Activated T-cell treated with anti-CD3 and anti-CD28 coated beads, Interleukin-2, amount 50 U/mL, for 24 hours (primary cell): ENCODE measurements at regions not wholly inside any gene's neighbourhood (a gene's known extent, or its start where the extent isn't known, plus 50 kb on each side); places are given as distances from the start of the nearest gene placed in this dataset.
"Not testable (repeated sequence)": the region's sequence is repeated elsewhere in the genome, so short reads cannot be mapped to it uniquely, and the experiment has no call there.

Source experiments
- DNase-seq: peaks from one replicate; pipeline ENCODE4 v3.0.0-alpha.2; 2020
- H3K27ac Mint-ChIP-seq: 2 replicates; pipeline ENCODE4 v1.8.0; 2020; ENCODE audit warnings: mild to moderate bottlenecking, mixed read lengths
- H3K27me3 Mint-ChIP-seq: 2 replicates; pipeline ENCODE4 v1.8.0; 2020; ENCODE audit warnings: mixed read lengths
- H3K36me3 Mint-ChIP-seq: 2 replicates; pipeline ENCODE4 v1.8.0; 2020; ENCODE audit warnings: low read depth, mixed read lengths
- H3K4me1 Mint-ChIP-seq: 2 replicates; pipeline ENCODE4 v1.8.0; 2020; ENCODE audit warnings: low read depth, mixed read lengths
- H3K4me3 Mint-ChIP-seq: 2 replicates; pipeline ENCODE4 v1.8.0; 2020; ENCODE audit warnings: mild to moderate bottlenecking, moderate library complexity, mixed read lengths
- H3K9me3 Mint-ChIP-seq: 2 replicates; pipeline ENCODE4 v1.8.0; 2020; ENCODE audit warnings: mixed read lengths

DNA sequence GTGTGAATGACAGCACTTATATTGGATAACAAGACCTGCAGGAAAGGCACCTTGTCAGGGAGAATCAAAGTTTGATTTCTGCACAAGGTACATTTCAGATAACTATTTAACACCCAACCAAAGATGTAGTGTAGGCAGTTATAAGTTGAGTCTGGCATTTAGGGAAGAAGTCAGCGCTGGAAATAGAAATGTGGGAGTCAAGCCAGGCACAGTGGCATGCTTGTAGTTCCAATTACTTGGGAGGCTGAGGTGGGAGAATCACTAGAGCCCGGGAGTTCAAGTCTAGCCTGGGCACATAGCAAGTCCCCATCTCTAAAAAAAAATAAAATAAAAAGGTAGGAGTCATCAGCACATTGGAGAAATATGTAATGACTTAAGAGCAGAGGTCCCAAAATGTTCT, 295.1 kb downstream of the ZNF674 start:
- Mint-ChIP-seq H3K4me1 (no peaks in the 10 kb centered on the region), H3K27me3 (peaks cover 48% of the 10 kb centered on the region), H3K9me3 (no peaks in the 10 kb centered on the region), H3K36me3 (no peaks in the 10 kb centered on the region), H3K27ac (no peak overlapping the region), H3K4me3 (no peak overlapping the region)
- DNase-seq, result no peak

DNA sequence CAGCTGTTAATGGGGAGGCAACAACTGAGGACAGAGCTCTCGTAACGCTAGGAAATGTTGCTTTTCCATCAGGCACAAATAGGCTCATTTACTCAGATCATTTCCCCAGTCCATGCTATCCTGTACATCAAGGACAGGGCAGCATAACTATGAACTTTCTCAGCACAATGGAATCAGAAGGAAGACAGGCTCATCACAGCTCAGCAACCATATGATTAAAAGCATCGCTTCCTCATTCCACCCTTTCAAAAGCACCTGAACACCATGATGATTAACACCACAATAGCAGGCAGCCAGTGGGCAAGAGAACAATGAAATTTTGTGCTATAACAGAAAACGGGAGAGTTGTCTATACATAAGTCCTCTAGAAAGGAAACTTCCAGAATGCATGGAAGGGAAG, 297.8 kb downstream of the ZNF674 start:
- peaks cover 37% of the 10 kb centered on the region for H3K27me3 Mint-ChIP-seq
- H3K4me3 Mint-ChIP-seq, result no peak overlapping the region
- H3K36me3 Mint-ChIP-seq, result no peaks in the 10 kb centered on the region
- no peak overlapping the region for H3K27ac Mint-ChIP-seq
- no peaks in the 10 kb centered on the region for H3K4me1 Mint-ChIP-seq
- H3K9me3 Mint-ChIP-seq, result no peaks in the 10 kb centered on the region
- DNase-seq, result no peak

DNA sequence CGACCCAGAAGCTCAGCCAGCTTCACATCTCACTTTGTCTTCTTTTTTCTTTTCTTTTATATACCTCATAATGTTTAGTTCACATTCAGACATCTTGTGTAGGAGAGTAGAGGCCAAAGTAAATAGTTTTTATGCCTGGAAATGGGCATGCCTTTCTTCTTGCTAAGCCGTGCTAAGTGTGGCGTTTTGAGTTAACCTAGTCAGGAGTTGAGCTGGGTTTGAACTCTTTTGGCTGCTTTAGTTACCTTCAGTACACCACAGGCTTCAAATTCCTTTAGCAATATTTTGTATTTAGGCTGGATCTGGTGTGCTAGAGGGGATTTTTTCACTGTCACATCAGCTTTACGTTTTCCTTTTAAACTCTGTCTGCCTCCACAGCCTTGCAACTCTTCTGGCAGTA, 300.8 kb downstream of the ZNF674 start:
- no peak for DNase-seq
- peaks cover 27% of the 10 kb centered on the region for H3K27me3 Mint-ChIP-seq
- H3K27ac Mint-ChIP-seq, result no peak overlapping the region
- H3K4me1 Mint-ChIP-seq, result no peaks in the 10 kb centered on the region
- H3K9me3 Mint-ChIP-seq, result no peaks in the 10 kb centered on the region
- no peak overlapping the region for H3K4me3 Mint-ChIP-seq
- H3K36me3 Mint-ChIP-seq, result no peaks in the 10 kb centered on the region

DNA sequence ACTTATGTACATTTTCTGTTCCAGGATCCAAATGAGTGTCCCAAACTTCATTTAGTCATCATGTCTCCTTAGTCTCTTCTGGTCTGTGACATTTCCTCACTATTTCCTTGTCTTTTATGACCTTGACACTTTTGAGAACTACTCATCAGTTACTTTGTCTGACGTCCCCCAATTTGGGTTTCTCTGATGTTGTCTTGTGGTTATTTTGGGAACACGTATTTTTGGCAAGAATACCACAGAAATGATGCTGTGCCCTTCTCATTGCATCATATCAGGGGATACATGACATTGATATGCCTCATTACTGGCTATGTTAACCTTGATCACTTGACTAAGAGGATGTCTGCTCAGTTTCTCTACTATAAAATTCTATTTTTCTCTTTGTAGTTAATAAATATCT, 308.8 kb downstream of the ZNF674 start:
- Mint-ChIP-seq H3K36me3 (no peaks in the 10 kb centered on the region), H3K4me1 (peaks cover 7% of the 10 kb centered on the region), H3K27ac (no peak overlapping the region), H3K9me3 (no peaks in the 10 kb centered on the region), H3K4me3 (no peak overlapping the region), H3K27me3 (peaks cover 25% of the 10 kb centered on the region)
- DNase-seq, result no peak

DNA sequence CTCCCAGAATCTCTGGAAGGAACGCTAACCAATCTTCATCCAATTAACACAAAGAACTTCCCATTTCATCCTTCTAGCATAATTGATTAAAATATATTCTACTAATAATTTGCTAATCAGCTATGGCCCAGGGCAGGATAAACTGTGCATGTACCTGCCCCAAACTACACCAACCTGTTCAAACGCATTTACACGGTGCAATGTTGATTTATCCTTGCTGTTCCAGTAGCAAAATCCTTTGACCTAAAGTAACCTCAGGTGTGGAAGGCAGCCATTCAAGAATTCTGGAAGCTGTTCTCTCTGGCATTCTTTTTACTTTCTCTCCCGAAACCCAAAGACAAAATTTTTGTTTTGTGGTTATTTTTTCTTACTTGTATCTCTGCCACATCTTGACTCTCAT, 309.4 kb downstream of the ZNF674 start:
- H3K36me3 Mint-ChIP-seq, result no peaks in the 10 kb centered on the region
- H3K4me3 Mint-ChIP-seq, result no peak overlapping the region
- no peak overlapping the region for H3K27ac Mint-ChIP-seq
- DNase-seq, result no peak
- no peaks in the 10 kb centered on the region for H3K9me3 Mint-ChIP-seq
- H3K4me1 Mint-ChIP-seq, result peaks cover 7% of the 10 kb centered on the region
- peaks cover 31% of the 10 kb centered on the region for H3K27me3 Mint-ChIP-seq

DNA sequence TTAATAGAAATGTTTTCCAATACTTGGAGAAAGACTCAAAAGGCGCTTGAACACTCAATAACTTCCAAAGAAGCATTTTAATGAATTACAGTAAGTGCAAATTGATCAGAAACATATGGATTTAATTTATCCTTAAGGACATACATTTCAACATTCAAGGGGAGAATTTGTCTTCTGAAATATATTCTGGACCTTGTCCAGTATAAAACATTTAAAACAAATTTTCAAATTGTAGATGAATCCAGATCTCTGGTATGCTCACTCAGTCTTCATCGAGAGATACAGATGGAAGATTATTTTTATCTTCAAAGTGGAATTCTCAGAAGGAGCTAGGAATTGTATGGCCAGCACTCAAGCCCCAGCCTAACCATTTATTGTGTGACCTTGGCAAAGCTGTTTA, 310.4 kb downstream of the ZNF674 start:
- H3K27me3 Mint-ChIP-seq, result peaks cover 30% of the 10 kb centered on the region
- H3K9me3 Mint-ChIP-seq, result no peaks in the 10 kb centered on the region
- peaks cover 7% of the 10 kb centered on the region for H3K4me1 Mint-ChIP-seq
- H3K36me3 Mint-ChIP-seq, result no peaks in the 10 kb centered on the region
- no peak for DNase-seq
- H3K4me3 Mint-ChIP-seq, result no peak overlapping the region
- H3K27ac Mint-ChIP-seq, result no peak overlapping the region

DNA sequence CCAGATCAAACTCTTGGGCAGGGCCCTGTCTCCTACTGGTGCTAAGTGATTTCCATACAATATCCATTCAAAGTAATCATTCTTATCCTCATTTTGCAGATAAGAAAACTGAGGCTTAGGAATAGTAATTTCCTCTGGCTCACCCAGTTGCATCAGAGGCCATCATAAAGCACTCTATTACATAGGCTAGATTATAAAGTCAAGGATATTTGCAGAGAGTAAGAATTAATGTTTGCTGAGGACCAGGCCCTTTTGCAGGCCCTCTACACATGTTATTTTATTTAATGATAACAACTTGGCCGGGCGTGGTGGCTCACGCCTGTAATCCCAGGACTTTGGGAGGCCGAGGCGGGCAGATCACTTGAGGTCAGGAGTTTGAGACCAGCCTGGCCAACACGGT, 316.8 kb downstream of the ZNF674 start:
- no peak overlapping the region for H3K27ac Mint-ChIP-seq
- no peak for DNase-seq
- H3K9me3 Mint-ChIP-seq, result no peaks in the 10 kb centered on the region
- H3K36me3 Mint-ChIP-seq, result no peaks in the 10 kb centered on the region
- H3K27me3 Mint-ChIP-seq, result peaks cover 13% of the 10 kb centered on the region
- H3K4me1 Mint-ChIP-seq, result no peaks in the 10 kb centered on the region
- H3K4me3 Mint-ChIP-seq, result no peak overlapping the region

DNA sequence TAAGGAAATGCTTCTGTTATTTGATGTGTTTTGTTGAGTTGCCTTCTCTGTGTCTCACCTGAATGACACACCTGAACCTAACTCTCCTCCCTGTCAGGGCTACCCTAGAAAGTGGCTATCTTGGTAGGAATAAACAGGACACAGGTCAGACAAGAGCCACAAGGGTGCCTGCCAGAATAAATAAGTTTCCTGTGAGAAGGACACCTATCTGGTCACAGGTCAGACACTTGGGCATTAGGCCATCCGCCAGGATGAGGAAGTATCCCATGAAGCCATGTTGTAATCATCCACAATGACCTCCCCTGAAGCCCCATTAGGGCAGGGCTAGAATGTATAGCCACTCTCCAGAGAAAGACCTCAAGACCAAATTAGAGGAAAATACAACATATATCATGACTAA, 318.8 kb downstream of the ZNF674 start:
- H3K27ac Mint-ChIP-seq, result no peak overlapping the region
- no peak overlapping the region for H3K4me3 Mint-ChIP-seq
- H3K36me3 Mint-ChIP-seq, result no peaks in the 10 kb centered on the region
- no peaks in the 10 kb centered on the region for H3K9me3 Mint-ChIP-seq
- no peak for DNase-seq
- H3K27me3 Mint-ChIP-seq, result peaks cover 9% of the 10 kb centered on the region
- no peaks in the 10 kb centered on the region for H3K4me1 Mint-ChIP-seq

DNA sequence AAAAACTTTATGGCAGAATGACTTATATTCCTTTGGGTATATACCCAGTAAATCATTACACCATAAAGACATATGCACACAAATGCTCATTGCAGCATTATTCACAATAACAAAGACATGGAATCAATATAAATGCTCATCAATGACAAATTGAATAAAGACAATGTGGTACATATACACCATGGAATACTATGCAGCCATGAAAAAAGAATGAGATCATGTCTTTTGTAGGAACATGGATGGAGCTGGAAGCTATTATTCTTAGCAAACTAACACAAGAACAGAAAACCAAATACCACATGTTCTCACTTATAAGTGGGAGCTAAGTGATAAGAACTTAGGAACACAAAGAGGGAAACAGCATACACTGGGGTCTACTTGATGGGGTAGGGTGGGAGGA, 321.7 kb downstream of the ZNF674 start:
- H3K4me3 Mint-ChIP-seq, H3K9me3 Mint-ChIP-seq, H3K4me1 Mint-ChIP-seq, H3K36me3 Mint-ChIP-seq, DNase-seq, H3K27ac Mint-ChIP-seq: not testable (repeated sequence)
- H3K27me3 Mint-ChIP-seq, result peaks cover 21% of the 10 kb centered on the region

DNA sequence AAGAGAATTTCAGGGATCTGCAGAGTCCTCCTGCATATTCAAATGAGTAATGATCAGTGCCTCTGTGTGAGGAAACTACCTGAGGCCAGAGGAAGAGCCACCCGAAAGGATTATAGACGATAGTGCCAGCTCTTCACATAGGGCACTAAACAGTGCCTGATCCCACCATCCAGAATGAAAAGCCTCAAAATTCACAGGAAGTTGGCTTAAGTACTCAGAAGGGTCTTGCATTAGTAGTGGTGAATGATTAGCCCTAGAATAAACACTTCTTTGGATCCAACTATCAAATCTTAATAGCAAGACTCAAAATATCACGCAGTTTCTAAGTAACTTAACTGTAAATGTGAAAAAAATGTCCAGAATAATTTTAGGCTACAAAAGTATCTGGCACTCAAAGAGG, 324.4 kb downstream of the ZNF674 start:
- no peaks in the 10 kb centered on the region for H3K9me3 Mint-ChIP-seq
- no peak for DNase-seq
- H3K27ac Mint-ChIP-seq, result no peak overlapping the region
- H3K4me3 Mint-ChIP-seq, result no peak overlapping the region
- H3K36me3 Mint-ChIP-seq, result no peaks in the 10 kb centered on the region
- peaks cover 40% of the 10 kb centered on the region for H3K27me3 Mint-ChIP-seq
- H3K4me1 Mint-ChIP-seq, result no peaks in the 10 kb centered on the region

DNA sequence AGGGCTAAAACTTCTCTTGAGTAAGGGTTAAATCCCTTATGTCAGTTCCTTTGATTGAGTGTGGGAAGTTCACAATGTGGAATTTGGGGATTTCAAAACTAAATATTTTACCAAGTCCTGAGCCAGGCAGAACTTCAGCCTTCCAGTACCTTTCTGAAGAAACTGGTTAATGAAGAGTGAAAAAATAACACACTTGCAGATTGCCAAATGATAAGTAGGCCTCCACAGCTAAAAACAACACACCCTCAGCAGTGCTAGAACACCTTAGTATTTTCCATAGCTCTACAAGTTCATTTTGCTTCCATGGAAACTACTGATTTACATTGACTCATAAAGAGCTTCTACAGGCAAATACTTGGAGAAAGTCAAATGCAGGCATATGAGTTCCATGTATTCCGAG, 326.8 kb downstream of the ZNF674 start:
- Mint-ChIP-seq H3K4me3 (no peak overlapping the region), H3K27me3 (peaks cover 56% of the 10 kb centered on the region), H3K27ac (no peak overlapping the region), H3K36me3 (no peaks in the 10 kb centered on the region), H3K4me1 (no peaks in the 10 kb centered on the region), H3K9me3 (no peaks in the 10 kb centered on the region)
- DNase-seq, result no peak

DNA sequence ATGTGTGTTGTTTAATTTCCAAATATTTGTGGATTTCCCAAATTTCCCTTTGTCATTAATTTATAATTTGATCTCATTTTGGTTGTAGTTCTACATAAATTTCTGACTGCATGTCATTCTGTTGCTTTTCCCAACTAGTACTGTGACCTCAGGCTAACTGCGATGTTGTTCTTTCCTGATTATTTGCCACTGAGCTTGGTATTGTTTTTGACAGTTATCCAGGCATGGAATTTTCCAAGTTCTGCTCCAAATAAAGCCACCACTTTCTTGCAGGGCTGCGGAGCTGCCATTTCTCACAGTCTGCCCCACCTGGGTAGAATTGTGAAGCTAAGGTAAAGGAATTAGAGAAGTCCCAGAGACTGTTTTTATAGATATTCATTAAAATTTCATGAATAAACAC, 328.8 kb downstream of the ZNF674 start:
- no peaks in the 10 kb centered on the region for H3K4me1 Mint-ChIP-seq
- H3K36me3 Mint-ChIP-seq, result no peaks in the 10 kb centered on the region
- no peak for DNase-seq
- no peak overlapping the region for H3K4me3 Mint-ChIP-seq
- no peaks in the 10 kb centered on the region for H3K9me3 Mint-ChIP-seq
- peaks cover 65% of the 10 kb centered on the region for H3K27me3 Mint-ChIP-seq
- H3K27ac Mint-ChIP-seq, result no peak overlapping the region

DNA sequence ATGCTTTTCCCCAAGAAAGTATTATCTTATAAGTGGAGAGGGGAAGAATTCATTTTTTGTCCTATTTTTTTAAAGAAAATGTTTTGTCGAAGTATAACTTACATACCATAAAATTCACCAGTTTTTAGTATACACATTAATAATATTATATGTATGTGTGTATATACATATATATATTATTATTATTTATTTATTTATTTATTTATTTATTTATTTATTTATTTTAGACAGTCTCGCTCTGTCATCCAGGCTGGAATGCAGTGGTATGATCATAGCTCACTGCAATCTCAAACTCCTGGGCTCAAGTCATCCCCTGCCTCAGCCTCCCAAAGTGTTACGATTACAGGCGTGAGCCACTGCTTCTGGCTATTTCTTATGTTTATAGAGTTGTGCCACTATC, 334.1 kb downstream of the ZNF674 start:
- Mint-ChIP-seq H3K27ac (no peak overlapping the region), H3K27me3 (peaks cover 49% of the 10 kb centered on the region), H3K9me3 (no peaks in the 10 kb centered on the region), H3K4me3 (no peak overlapping the region), H3K4me1 (peaks cover 23% of the 10 kb centered on the region), H3K36me3 (no peaks in the 10 kb centered on the region)
- DNase-seq, result no peak

DNA sequence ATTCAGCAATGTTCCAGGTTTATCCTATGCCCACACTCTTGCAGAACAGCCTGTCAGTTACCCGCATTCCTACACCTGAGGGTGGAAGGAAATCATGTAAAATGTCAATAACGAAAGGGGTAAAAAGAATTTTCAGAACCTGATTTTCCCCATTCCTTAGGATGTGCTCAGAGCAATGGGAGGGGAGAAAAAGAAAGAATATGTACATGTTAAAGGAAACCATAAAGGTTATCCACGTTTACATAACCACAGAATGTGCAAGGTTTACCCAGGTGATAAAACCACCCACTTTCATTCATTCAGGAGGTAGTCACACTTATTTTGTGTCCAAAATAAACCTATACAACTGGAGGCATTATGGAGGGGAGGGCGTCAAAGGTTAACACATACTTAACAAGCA, 335.5 kb downstream of the ZNF674 start:
- Mint-ChIP-seq H3K36me3 (no peaks in the 10 kb centered on the region), H3K4me1 (peaks cover 30% of the 10 kb centered on the region), H3K27me3 (peaks cover 37% of the 10 kb centered on the region), H3K9me3 (no peaks in the 10 kb centered on the region), H3K4me3 (no peak overlapping the region), H3K27ac (no peak overlapping the region)
- DNase-seq, result no peak

DNA sequence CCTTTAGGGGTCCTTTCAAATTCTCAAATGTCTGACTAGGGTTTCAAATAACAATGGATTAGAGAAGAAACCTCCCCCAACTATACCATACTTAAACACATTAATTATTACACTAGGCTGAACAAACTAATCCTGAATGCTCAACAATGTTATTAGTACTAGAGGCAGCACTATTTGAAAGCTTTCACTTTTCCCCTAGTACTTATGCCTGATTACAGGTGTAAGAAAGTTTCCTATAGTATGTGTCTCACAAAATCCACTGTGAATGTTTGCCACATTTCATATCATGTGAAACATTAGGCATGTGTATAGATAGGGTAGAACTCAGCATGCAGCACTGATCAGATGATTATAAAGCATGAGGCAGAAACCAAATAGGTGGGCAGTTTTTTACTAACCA, 336.2 kb downstream of the ZNF674 start:
- H3K27me3 Mint-ChIP-seq, result peaks cover 36% of the 10 kb centered on the region
- H3K4me1 Mint-ChIP-seq, result peaks cover 32% of the 10 kb centered on the region
- H3K27ac Mint-ChIP-seq, result no peak overlapping the region
- H3K9me3 Mint-ChIP-seq, result no peaks in the 10 kb centered on the region
- no peak overlapping the region for H3K4me3 Mint-ChIP-seq
- DNase-seq, result no peak
- no peaks in the 10 kb centered on the region for H3K36me3 Mint-ChIP-seq

DNA sequence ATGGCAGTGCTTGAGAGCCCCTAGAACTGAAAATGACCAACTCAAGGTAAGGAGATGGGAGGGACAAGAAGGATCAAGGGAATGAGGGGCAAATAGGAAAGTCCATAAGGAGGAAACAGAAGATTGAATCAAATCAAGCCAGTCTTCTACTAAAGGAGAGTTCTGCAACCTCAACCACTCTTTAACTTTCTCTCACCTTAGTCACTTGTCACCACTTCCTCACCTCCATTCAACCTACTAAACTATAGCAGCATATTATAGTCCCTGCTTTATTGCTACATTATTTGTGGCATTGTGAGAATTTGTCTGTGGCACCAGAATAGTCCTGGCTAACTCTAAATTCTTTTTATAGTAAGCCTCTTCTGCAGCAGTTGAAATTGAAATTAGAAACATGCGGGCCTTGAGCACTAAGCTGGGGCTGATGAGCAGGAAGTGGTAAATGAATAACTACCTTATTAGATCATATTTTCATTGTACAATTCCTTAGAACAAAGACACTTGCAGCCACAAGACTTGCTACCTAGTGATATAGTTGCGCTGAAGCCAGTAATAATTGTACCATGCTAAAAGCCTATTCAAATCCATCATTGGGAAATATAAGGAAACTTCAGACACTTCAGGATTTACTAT, 336.9 kb downstream of the ZNF674 start:
- DNase-seq, result no peak
- Mint-ChIP-seq H3K4me1 (peaks cover 32% of the 10 kb centered on the region), H3K27me3 (peaks cover 33% of the 10 kb centered on the region), H3K9me3 (no peaks in the 10 kb centered on the region), H3K27ac (no peak overlapping the region), H3K4me3 (no peak overlapping the region), H3K36me3 (no peaks in the 10 kb centered on the region)
